Liver (tissue), 3 donors: ENCODE measurements at regions not wholly inside any gene's neighbourhood (a gene's known extent, or its start where the extent isn't known, plus 50 kb on each side); places are given as distances from the start of the nearest gene placed in this dataset.

Source experiments
- SP1 ChIP-seq: IDR thresholded peaks from 2 replicates; pipeline ENCODE4 v1.6.1; 2018; ENCODE audit warnings: antibody characterized with exemption, mild to moderate bottlenecking
- TF ChIP-seq, protein P1 (sequence below): fragments of 150-350 bp; IDR thresholded peaks from 2 replicates; pipeline ENCODE4 v1.5.1; 2017; ENCODE audit warnings: improper control_type of control experiment, low read depth, low read length; ENCODE audit not compliant: missing input control
- donor health status: healthy.
- donor health status: healthy.

DNA sequence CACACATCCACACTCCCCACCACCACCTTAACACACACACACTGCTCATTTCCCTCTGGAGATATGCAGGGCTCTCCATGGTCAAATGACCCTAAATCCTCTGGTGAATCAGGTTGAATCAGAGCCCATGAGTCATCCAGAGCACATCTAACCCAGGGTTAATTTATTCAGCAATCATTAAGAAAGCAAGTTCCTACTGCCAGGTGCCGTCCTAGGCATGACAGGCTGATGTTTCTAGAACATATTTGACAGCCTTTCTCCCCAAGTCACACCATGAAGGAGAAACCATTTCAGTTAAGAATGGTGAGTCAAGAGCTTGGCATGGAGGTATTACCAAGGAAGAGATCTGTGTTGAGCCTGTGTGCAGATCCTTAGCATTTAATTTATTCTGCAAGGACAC is 194.3 kb upstream of the CAMK1G start:
- TF ChIP-seq, protein P1, sequence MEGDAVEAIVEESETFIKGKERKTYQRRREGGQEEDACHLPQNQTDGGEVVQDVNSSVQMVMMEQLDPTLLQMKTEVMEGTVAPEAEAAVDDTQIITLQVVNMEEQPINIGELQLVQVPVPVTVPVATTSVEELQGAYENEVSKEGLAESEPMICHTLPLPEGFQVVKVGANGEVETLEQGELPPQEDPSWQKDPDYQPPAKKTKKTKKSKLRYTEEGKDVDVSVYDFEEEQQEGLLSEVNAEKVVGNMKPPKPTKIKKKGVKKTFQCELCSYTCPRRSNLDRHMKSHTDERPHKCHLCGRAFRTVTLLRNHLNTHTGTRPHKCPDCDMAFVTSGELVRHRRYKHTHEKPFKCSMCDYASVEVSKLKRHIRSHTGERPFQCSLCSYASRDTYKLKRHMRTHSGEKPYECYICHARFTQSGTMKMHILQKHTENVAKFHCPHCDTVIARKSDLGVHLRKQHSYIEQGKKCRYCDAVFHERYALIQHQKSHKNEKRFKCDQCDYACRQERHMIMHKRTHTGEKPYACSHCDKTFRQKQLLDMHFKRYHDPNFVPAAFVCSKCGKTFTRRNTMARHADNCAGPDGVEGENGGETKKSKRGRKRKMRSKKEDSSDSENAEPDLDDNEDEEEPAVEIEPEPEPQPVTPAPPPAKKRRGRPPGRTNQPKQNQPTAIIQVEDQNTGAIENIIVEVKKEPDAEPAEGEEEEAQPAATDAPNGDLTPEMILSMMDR, result no peak
- TF ChIP-seq SP1, result no peak
